ENCODE measurements at regions not wholly inside any gene's neighbourhood (a gene's known extent, or its start where the extent isn't known, plus 50 kb on each side); places are given as distances from the start of the nearest gene placed in this dataset.

- TF ChIP-seq EZH2 (IDR thresholded peaks at IDR 0.05; ENCODE audit: borderline replicate concordance) (no peak), CTCF (IDR thresholded peaks at IDR 0.05; ENCODE audit: poor library complexity) (no peak)
Observed at GRCh38 chr14:54105898-54106297, 149.3 kb upstream of the BMP4 start.

All from hepatocyte (in vitro differentiated cells).